ENCODE measurements at regions not wholly inside any gene's neighbourhood (a gene's known extent, or its start where the extent isn't known, plus 50 kb on each side); places are given as distances from the start of the nearest gene placed in this dataset.

- TF ChIP-seq, protein P1, sequence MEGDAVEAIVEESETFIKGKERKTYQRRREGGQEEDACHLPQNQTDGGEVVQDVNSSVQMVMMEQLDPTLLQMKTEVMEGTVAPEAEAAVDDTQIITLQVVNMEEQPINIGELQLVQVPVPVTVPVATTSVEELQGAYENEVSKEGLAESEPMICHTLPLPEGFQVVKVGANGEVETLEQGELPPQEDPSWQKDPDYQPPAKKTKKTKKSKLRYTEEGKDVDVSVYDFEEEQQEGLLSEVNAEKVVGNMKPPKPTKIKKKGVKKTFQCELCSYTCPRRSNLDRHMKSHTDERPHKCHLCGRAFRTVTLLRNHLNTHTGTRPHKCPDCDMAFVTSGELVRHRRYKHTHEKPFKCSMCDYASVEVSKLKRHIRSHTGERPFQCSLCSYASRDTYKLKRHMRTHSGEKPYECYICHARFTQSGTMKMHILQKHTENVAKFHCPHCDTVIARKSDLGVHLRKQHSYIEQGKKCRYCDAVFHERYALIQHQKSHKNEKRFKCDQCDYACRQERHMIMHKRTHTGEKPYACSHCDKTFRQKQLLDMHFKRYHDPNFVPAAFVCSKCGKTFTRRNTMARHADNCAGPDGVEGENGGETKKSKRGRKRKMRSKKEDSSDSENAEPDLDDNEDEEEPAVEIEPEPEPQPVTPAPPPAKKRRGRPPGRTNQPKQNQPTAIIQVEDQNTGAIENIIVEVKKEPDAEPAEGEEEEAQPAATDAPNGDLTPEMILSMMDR (IDR thresholded peaks at IDR 0.05; ENCODE audit: low read depth, low read length, poor library complexity, severe bottlenecking), result no peak
- TF ChIP-seq EZH2phosphoT487 (IDR thresholded peaks at IDR 0.05; ENCODE audit: borderline replicate concordance, low read length), result no peak
Observed at GRCh38 chr13:79749566-79749965, 268.6 kb downstream of the NDFIP2 start.

Data from DOHH2 (cell line).